SU-DHL-6 (cell line): ENCODE measurements at regions not wholly inside any gene's neighbourhood (a gene's known extent, or its start where the extent isn't known, plus 50 kb on each side); places are given as distances from the start of the nearest gene placed in this dataset.

Experiments
- H2AFZ ChIP-seq: fragments of 200-600 bp; sonication (generic); 2 replicates; pipeline ENCODE4 v1.6.1; 2014; ENCODE audit warnings: low read depth, mild to moderate bottlenecking, moderate library complexity, mixed read lengths, antibody characterized with exemption, low read length; ENCODE audit not compliant: severe bottlenecking
- H3F3A ChIP-seq: fragments of 200-600 bp; shearing (Covaris generic); 2 replicates; pipeline ENCODE4 v1.6.0; 2016; ENCODE audit warnings: antibody characterized with exemption, mild to moderate bottlenecking; ENCODE audit not compliant: insufficient read depth
- H3K27ac ChIP-seq: fragments of 200-600 bp; sonication (generic); 2 replicates; pipeline ENCODE4 v1.5.1; 2016; ENCODE audit warnings: low read depth, mild to moderate bottlenecking, low read length, moderate library complexity, mixed read lengths
- H3K27me3 ChIP-seq: fragments of 200-600 bp; sonication (generic), shearing (Covaris generic); 2 replicates; pipeline ENCODE4 v1.6.0; 2014; ENCODE audit warnings: mild to moderate bottlenecking, low read length
- H3K36me3 ChIP-seq: fragments of 200-600 bp; sonication (generic); 2 replicates; pipeline ENCODE4 v1.6.1; 2014; ENCODE audit warnings: mild to moderate bottlenecking, low read length, mixed read lengths
- H3K4me2 ChIP-seq: fragments of 300-600, 200-600 bp; shearing (Covaris generic), sonication (generic); 2 replicates; pipeline ENCODE4 v1.6.0; 2014; ENCODE audit warnings: low read length, low read depth, mild to moderate bottlenecking; ENCODE audit not compliant: poor library complexity, severe bottlenecking
- H3K4me3 ChIP-seq: fragments of 200-600 bp; sonication (generic); 2 replicates; pipeline ENCODE4 v1.5.1; 2014; ENCODE audit warnings: antibody characterized with exemption, low read length, mild to moderate bottlenecking, mixed read lengths; ENCODE audit not compliant: insufficient read depth, poor library complexity, severe bottlenecking
- H3K79me2 ChIP-seq: fragments of 200-600 bp; sonication (generic); 2 replicates; pipeline ENCODE4 v1.6.1; 2014; ENCODE audit warnings: mild to moderate bottlenecking, low read length, moderate library complexity; ENCODE audit not compliant: insufficient read depth
- H3K9ac ChIP-seq: fragments of 200-600 bp; sonication (generic); 2 replicates; pipeline ENCODE4 v1.7.0; 2014; ENCODE audit warnings: mild to moderate bottlenecking, low read length
- H3K9me2 ChIP-seq: fragments of 200-600 bp; sonication (generic); replicated peaks from 2 replicates; pipeline ENCODE4 v1.6.1; 2014; ENCODE audit warnings: low read length; ENCODE audit not compliant: insufficient read depth
- H3K9me3 ChIP-seq: fragments of 200-600 bp; sonication (generic); 2 replicates; pipeline ENCODE4 v1.6.1; 2014; ENCODE audit warnings: low read length, mixed read lengths; ENCODE audit not compliant: insufficient read depth
- H4K20me1 ChIP-seq: fragments of 200-600 bp; sonication (generic); 2 replicates; pipeline ENCODE4 v1.6.1; 2014; ENCODE audit warnings: low read depth, mild to moderate bottlenecking, antibody characterized with exemption, low read length, moderate library complexity, mixed read lengths
- EZH2phosphoT487 ChIP-seq: fragments of 200-600 bp; sonication (generic), shearing (Covaris generic); conservative IDR thresholded peaks from 2 replicates; pipeline ENCODE4 v1.6.1; 2018; ENCODE audit warnings: mild to moderate bottlenecking, antibody characterized with exemption, low read length, moderate library complexity, mixed read lengths
- TF ChIP-seq, protein P1 (sequence below): fragments of 200-600 bp; sonication (generic); IDR thresholded peaks from one replicate; pipeline ENCODE4 v1.5.1; 2017; ENCODE audit warnings: antibody characterized with exemption, mild to moderate bottlenecking, low read length, moderate library complexity; ENCODE audit not compliant: insufficient read depth, poor library complexity, severe bottlenecking

DNA sequence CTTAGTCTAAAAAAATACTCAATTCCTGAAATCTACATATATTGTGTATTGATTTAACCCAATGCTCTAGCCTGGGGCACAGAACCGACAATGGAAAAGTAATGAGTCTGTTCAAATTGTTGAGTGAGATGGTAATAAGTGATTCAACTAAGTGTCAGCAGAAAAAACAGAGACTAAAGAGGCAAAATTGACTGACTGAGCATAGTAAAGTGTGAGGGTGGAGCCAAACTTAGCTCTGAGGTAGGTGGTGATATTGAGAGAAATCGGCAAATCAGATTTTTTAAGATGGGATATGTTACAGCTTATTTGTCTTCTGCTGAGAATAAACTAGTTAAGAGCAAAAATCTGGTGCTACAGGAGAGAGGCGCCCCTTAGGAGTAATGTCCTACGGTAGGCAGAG is 764.0 kb upstream of the LRRN3 start:
- TF ChIP-seq EZH2phosphoT487: no peak
- TF ChIP-seq, protein P1, sequence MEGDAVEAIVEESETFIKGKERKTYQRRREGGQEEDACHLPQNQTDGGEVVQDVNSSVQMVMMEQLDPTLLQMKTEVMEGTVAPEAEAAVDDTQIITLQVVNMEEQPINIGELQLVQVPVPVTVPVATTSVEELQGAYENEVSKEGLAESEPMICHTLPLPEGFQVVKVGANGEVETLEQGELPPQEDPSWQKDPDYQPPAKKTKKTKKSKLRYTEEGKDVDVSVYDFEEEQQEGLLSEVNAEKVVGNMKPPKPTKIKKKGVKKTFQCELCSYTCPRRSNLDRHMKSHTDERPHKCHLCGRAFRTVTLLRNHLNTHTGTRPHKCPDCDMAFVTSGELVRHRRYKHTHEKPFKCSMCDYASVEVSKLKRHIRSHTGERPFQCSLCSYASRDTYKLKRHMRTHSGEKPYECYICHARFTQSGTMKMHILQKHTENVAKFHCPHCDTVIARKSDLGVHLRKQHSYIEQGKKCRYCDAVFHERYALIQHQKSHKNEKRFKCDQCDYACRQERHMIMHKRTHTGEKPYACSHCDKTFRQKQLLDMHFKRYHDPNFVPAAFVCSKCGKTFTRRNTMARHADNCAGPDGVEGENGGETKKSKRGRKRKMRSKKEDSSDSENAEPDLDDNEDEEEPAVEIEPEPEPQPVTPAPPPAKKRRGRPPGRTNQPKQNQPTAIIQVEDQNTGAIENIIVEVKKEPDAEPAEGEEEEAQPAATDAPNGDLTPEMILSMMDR: no peak

DNA sequence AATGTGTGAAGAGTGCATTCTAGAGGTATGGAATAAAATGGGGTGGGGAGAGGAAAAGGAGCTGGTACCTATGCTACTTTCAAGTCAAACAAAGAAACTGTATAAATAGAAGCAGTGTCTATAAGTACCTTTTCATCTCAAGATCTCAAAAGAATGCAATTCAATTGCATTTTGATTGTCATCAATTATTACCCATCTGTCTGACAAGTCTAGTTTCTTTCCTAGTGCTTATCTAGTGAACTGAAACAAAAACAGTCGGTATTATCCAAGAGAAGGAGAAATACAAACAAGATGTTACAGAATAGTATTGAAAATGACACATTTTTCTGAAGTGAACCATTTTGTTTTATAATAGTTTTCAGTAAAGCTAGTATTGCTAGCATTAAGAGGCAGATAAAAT is 754.5 kb upstream of the LRRN3 start:
- H3K9me3 ChIP-seq: no peaks in the 10 kb centered on the region
- H3K79me2 ChIP-seq: no peaks in the 10 kb centered on the region
- H3K9me2 ChIP-seq: no peaks in the 10 kb centered on the region
- no peaks in the 10 kb centered on the region for H4K20me1 ChIP-seq
- H3K4me3 ChIP-seq: no peak overlapping the region
- TF ChIP-seq, protein P1: no peak
- TF ChIP-seq EZH2phosphoT487: no peak
- H3K27me3 ChIP-seq: no peaks in the 10 kb centered on the region
- no peaks in the 10 kb centered on the region for H3K36me3 ChIP-seq
- H3K9ac ChIP-seq: no peak overlapping the region
- no peak overlapping the region for H3K27ac ChIP-seq
- H3F3A ChIP-seq: no peaks in the 10 kb centered on the region
- no peak overlapping the region for H2AFZ ChIP-seq
- no peak overlapping the region for H3K4me2 ChIP-seq

More for the DNA sequence above, 764.0 kb upstream of the LRRN3 start:
- Histone ChIP-seq H3K27me3 (no peaks in the 10 kb centered on the region), H3K9ac (no peak overlapping the region), H3K79me2 (no peaks in the 10 kb centered on the region), H2AFZ (no peak overlapping the region), H3K4me2 (no peak overlapping the region), H3F3A (no peaks in the 10 kb centered on the region), H3K27ac (no peak overlapping the region), H3K4me3 (no peak overlapping the region), H3K9me3 (no peaks in the 10 kb centered on the region), H3K36me3 (no peaks in the 10 kb centered on the region), H3K9me2 (no peaks in the 10 kb centered on the region), H4K20me1 (no peaks in the 10 kb centered on the region)

DNA sequence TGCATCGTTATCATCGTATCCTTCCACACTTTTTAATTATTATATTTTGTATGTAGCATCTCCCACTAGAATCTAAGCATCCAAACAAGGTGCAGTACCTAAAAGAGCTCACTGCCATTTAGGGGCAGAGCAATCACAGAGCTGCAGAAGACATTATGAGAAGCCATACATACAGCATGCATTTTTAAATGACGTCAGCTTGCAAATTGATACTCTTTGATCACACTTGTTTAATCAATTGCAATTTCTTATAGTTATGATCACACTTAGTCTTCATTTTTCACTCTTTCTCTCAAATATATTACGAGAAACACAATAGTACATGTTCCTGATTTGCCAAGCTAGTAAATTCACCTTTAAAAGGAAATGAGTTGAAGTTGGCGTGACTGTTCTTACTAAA is 753.3 kb upstream of the LRRN3 start:
- Histone ChIP-seq H3K36me3 (no peaks in the 10 kb centered on the region), H3K9me3 (no peaks in the 10 kb centered on the region), H3K4me2 (no peak overlapping the region), H3F3A (no peaks in the 10 kb centered on the region), H3K27me3 (no peaks in the 10 kb centered on the region), H2AFZ (no peak overlapping the region), H3K9me2 (no peaks in the 10 kb centered on the region), H3K79me2 (no peaks in the 10 kb centered on the region), H4K20me1 (no peaks in the 10 kb centered on the region), H3K4me3 (no peak overlapping the region), H3K27ac (no peak overlapping the region), H3K9ac (no peak overlapping the region)
- TF ChIP-seq, protein P1: no peak
- no peak for TF ChIP-seq EZH2phosphoT487
